ENCODE measurements at regions not wholly inside any gene's neighbourhood (a gene's known extent, or its start where the extent isn't known, plus 50 kb on each side); places are given as distances from the start of the nearest gene placed in this dataset.

GRCh38 chr13:63088226-63088625, 1672.6 kb upstream of the PCDH20 start:
- TF ChIP-seq CTCF (IDR thresholded peaks at IDR 0.05; ENCODE audit: insufficient read depth, low read depth, low read length): no peak
- TF ChIP-seq EZH2 (IDR thresholded peaks at IDR 0.05; ENCODE audit: insufficient read depth, low read length): no peak

Data from astrocyte (in vitro differentiated cells and primary cell).